HG02642 (cell line): ENCODE measurements at regions not wholly inside any gene's neighbourhood (a gene's known extent, or its start where the extent isn't known, plus 50 kb on each side); places are given as distances from the start of the nearest gene placed in this dataset.
"Not testable (repeated sequence)": the region's sequence is repeated elsewhere in the genome, so short reads cannot be mapped to it uniquely, and the experiment has no call there.

Source experiments
- ATAC-seq: cut with Tn5 transposase; IDR thresholded peaks from one replicate; pipeline ENCODE4 v1.9.1; 2021; ENCODE audit warnings: mild to moderate bottlenecking; ENCODE audit not compliant: unreplicated experiment, poor library complexity

GRCh38 chr7:88617185-88617584 is 142.3 kb upstream of the ZNF804B start:
- no peak for ATAC-seq

- ATAC-seq = no peak
Observed at GRCh38 chr7:88615336-88615735, 144.2 kb upstream of the ZNF804B start.

- ATAC-seq = no peak
Observed at GRCh38 chr7:88614736-88615135, 144.8 kb upstream of the ZNF804B start.

- ATAC-seq = no peak
Observed at GRCh38 chr7:88610942-88611341, 148.6 kb upstream of the ZNF804B start.

- no peak for ATAC-seq
Observed at GRCh38 chr7:88600695-88601094, 158.8 kb upstream of the ZNF804B start.

- ATAC-seq = no peak
Observed at GRCh38 chr7:88599528-88599927, 160.0 kb upstream of the ZNF804B start.

- ATAC-seq = no peak
Observed at GRCh38 chr7:88597941-88598425, 161.5 kb upstream of the ZNF804B start.

GRCh38 chr7:88590963-88591362 is 168.5 kb upstream of the ZNF804B start:
- no peak for ATAC-seq

- no peak for ATAC-seq
Observed at GRCh38 chr7:88589927-88590326, 169.6 kb upstream of the ZNF804B start.

- no peak for ATAC-seq
Observed at GRCh38 chr7:88586890-88587289, 172.6 kb upstream of the ZNF804B start.

GRCh38 chr7:88586219-88586618 is 173.3 kb upstream of the ZNF804B start:
- no peak for ATAC-seq

- ATAC-seq = no peak
Observed at GRCh38 chr7:88576720-88577119, 182.8 kb upstream of the ZNF804B start.

- no peak for ATAC-seq
Observed at GRCh38 chr7:88566162-88566729, 193.3 kb upstream of the ZNF804B start.

- ATAC-seq = no peak
Observed at GRCh38 chr7:88565401-88565800, 194.1 kb upstream of the ZNF804B start.

- not testable (repeated sequence) for ATAC-seq
Observed at GRCh38 chr7:88556441-88556840, 203.1 kb upstream of the ZNF804B start.

- ATAC-seq = not testable (repeated sequence)
Observed at GRCh38 chr7:88554847-88555246, 204.7 kb upstream of the ZNF804B start.

GRCh38 chr7:88548399-88548798 is 211.1 kb upstream of the ZNF804B start:
- ATAC-seq = no peak

- ATAC-seq = peak; percentile 53
Observed at GRCh38 chr7:88546808-88547207, 212.7 kb upstream of the ZNF804B start.

GRCh38 chr7:88545663-88546062 is 213.8 kb upstream of the ZNF804B start:
- ATAC-seq = no peak

GRCh38 chr7:88540012-88540411 is 219.5 kb upstream of the ZNF804B start:
- no peak for ATAC-seq

- no peak for ATAC-seq
Observed at GRCh38 chr7:88539518-88539917, 220.0 kb upstream of the ZNF804B start.

GRCh38 chr7:88523645-88524044 is 217.0 kb upstream of the STEAP4 start:
- ATAC-seq = no peak
